ENCODE measurements at regions not wholly inside any gene's neighbourhood (a gene's known extent, or its start where the extent isn't known, plus 50 kb on each side); places are given as distances from the start of the nearest gene placed in this dataset.

- ATAC-seq (no peak), DNase-seq (ENCODE audit: missing footprints) (no peak)
- intact Hi-C loops (cut with DNase I) = no loop called here
Observed at GRCh38 chr1:222104097-222104496, 362.2 kb upstream of the DUSP10 start.

GRCh38 chr1:222099746-222100145, 357.9 kb upstream of the DUSP10 start:
- intact Hi-C loops (cut with DNase I) = no loop called here
- DNase-seq (ENCODE audit: missing footprints) (no peak), ATAC-seq (no peak)

GRCh38 chr1:222098404-222098803, 356.5 kb upstream of the DUSP10 start:
- ATAC-seq (no peak), DNase-seq (ENCODE audit: missing footprints) (no peak)
- intact Hi-C loops (cut with DNase I) = no loop called here

GRCh38 chr1:222097588-222097987, 355.7 kb upstream of the DUSP10 start:
- no peak for DNase-seq (ENCODE audit: missing footprints)
- ATAC-seq = no peak
- intact Hi-C loops (cut with DNase I) = loop anchor here (2.0 kb wide), 1 partner anchor 357 kb away; no protein-coding TSS in a partner anchor

GRCh38 chr1:222096883-222097282, 355.0 kb upstream of the DUSP10 start:
- no peak for DNase-seq (ENCODE audit: missing footprints)
- intact Hi-C loops (cut with DNase I) = loop anchor here (2.0 kb wide), 1 partner anchor 358 kb away; no protein-coding TSS in a partner anchor
- ATAC-seq = no peak

- DNase-seq (ENCODE audit: missing footprints) (no peak), ATAC-seq (no peak)
- intact Hi-C loops (cut with DNase I) = loop anchor here (2.0 kb wide), 1 partner anchor 358 kb away; no protein-coding TSS in a partner anchor
Observed at GRCh38 chr1:222096476-222096772, 354.5 kb upstream of the DUSP10 start.

GRCh38 chr1:222095606-222096475, 354.0 kb upstream of the DUSP10 start:
- DNase-seq (ENCODE audit: missing footprints) = no peak
- no peak for ATAC-seq
- intact Hi-C loops (cut with DNase I) = loop anchor here (2.0 kb wide), 1 partner anchor 359 kb away; no protein-coding TSS in a partner anchor

GRCh38 chr1:222093518-222093917, 351.6 kb upstream of the DUSP10 start:
- ATAC-seq (no peak), DNase-seq (ENCODE audit: missing footprints) (no peak)
- intact Hi-C loops (cut with DNase I) = no loop called here

GRCh38 chr1:222090103-222090502, 348.2 kb upstream of the DUSP10 start:
- no peak for ATAC-seq
- no peak for DNase-seq (ENCODE audit: missing footprints)
- intact Hi-C loops (cut with DNase I) = no loop called here

- DNase-seq (ENCODE audit: missing footprints) (no peak), ATAC-seq (no peak)
- intact Hi-C loops (cut with DNase I) = no loop called here
Observed at GRCh38 chr1:222087221-222087920, 345.5 kb upstream of the DUSP10 start.

GRCh38 chr1:222084996-222085395, 343.1 kb upstream of the DUSP10 start:
- no peak for DNase-seq (ENCODE audit: missing footprints)
- ATAC-seq = peak; percentile 79
- intact Hi-C loops (cut with DNase I) = no loop called here

- DNase-seq (ENCODE audit: missing footprints) (no peak), ATAC-seq (no peak)
- intact Hi-C loops (cut with DNase I) = no loop called here
Observed at GRCh38 chr1:222084048-222084447, 342.2 kb upstream of the DUSP10 start.

- intact Hi-C loops (cut with DNase I) = no loop called here
- ATAC-seq (no peak), DNase-seq (ENCODE audit: missing footprints) (no peak)
Observed at GRCh38 chr1:222081859-222082258, 340.0 kb upstream of the DUSP10 start.

GRCh38 chr1:222079566-222079965, 337.7 kb upstream of the DUSP10 start:
- no peak for DNase-seq (ENCODE audit: missing footprints)
- no peak for ATAC-seq
- intact Hi-C loops (cut with DNase I) = no loop called here

- ATAC-seq = no peak
- no peak for DNase-seq (ENCODE audit: missing footprints)
- intact Hi-C loops (cut with DNase I) = no loop called here
Observed at GRCh38 chr1:222077206-222077605, 335.3 kb upstream of the DUSP10 start.

- intact Hi-C loops (cut with DNase I) = no loop called here
- DNase-seq (ENCODE audit: missing footprints) (no peak), ATAC-seq (no peak)
Observed at GRCh38 chr1:222074317-222074716, 332.4 kb upstream of the DUSP10 start.

- DNase-seq (ENCODE audit: missing footprints) (no peak), ATAC-seq (no peak)
- intact Hi-C loops (cut with DNase I) = no loop called here
Observed at GRCh38 chr1:222073307-222073995, 331.6 kb upstream of the DUSP10 start.

- peak; percentile 77 for ATAC-seq
- intact Hi-C loops (cut with DNase I) = no loop called here
- no peak for DNase-seq (ENCODE audit: missing footprints)
Observed at GRCh38 chr1:222071387-222071786, 329.5 kb upstream of the DUSP10 start.

- ATAC-seq (no peak), DNase-seq (ENCODE audit: missing footprints) (no peak)
- intact Hi-C loops (cut with DNase I) = no loop called here
Observed at GRCh38 chr1:222068937-222069336, 327.0 kb upstream of the DUSP10 start.

- no peak for DNase-seq (ENCODE audit: missing footprints)
- no peak for ATAC-seq
- intact Hi-C loops (cut with DNase I) = no loop called here
Observed at GRCh38 chr1:222068101-222068500, 326.2 kb upstream of the DUSP10 start.
